SK-N-SH treated with all-trans-retinoic acid at 6 μM for 48 hours (cell line): ENCODE measurements at regions not wholly inside any gene's neighbourhood (a gene's known extent, or its start where the extent isn't known, plus 50 kb on each side); places are given as distances from the start of the nearest gene placed in this dataset.

Experiments
- ARNTL ChIP-seq: fragments of 450-650 bp; formaldehyde crosslinking; IDR thresholded peaks from 2 replicates; pipeline ENCODE4 v1.5.0; 2020; ENCODE audit warnings: low read depth, mild to moderate bottlenecking, moderate library complexity, borderline replicate concordance
- BACH2 ChIP-seq: fragments of 250-450 bp; sonication (Bioruptor Pico); IDR thresholded peaks from 2 replicates; pipeline ENCODE4 v1.9.0; 2021; ENCODE audit warnings: mild to moderate bottlenecking, borderline replicate concordance
- OSR1 ChIP-seq: fragments of 250-450 bp; sonication (Bioruptor Pico); IDR thresholded peaks from 2 replicates; pipeline ENCODE4 v1.8.0; 2022; ENCODE audit warnings: moderate library complexity, mild to moderate bottlenecking, inconsistent platforms
- TOX ChIP-seq: fragments of 250-450 bp; sonication (Bioruptor Pico); IDR thresholded peaks from 2 replicates; pipeline ENCODE4 v1.8.0; 2021; ENCODE audit warnings: mild to moderate bottlenecking, moderate library complexity, borderline replicate concordance
- ZC3H10 ChIP-seq: fragments of 250-450 bp; sonication (Bioruptor Pico); IDR thresholded peaks from 2 replicates; pipeline ENCODE4 v1.5.1; 2021; ENCODE audit warnings: mild to moderate bottlenecking, moderate library complexity
- ZFP3 ChIP-seq: fragments of 250-450 bp; sonication (Bioruptor Pico); IDR thresholded peaks from 2 replicates; pipeline ENCODE4 v1.5.0; 2020; ENCODE audit warnings: mild to moderate bottlenecking, moderate library complexity
- ZFP30 ChIP-seq: fragments of 450-650 bp; formaldehyde crosslinking; IDR thresholded peaks from 2 replicates; pipeline ENCODE4 v1.5.0; 2022; ENCODE audit warnings: mild to moderate bottlenecking, moderate library complexity
- ZNF70 ChIP-seq: fragments of 450-650 bp; formaldehyde crosslinking; IDR thresholded peaks from 2 replicates; pipeline ENCODE4 v1.5.0; 2020; ENCODE audit warnings: mild to moderate bottlenecking, moderate library complexity

DNA sequence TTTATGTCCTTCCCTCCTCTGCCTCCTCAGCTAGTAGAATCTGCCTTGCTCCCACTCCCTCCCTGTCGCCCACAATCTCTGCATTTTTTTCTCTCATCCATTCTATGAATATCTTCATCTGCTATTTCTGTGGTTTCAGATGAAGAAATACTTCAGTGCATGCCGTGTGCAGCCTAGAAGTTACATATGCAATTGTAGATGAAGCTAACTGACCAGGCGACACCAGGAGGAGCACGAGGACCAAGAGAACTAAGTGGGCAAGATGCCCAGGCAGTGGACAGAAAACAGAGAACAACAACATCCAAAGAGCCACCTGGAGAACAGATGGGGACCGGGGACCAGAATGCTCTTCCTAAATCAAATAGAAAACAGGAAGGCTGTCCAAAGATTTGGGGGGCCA is 121.4 kb upstream of the ATP11B start:
- TF ChIP-seq ARNTL (CRISPR knock-in tag) (no peak), ZFP30 (no peak), ZNF70 (CRISPR knock-in tag) (no peak), ZC3H10 (CRISPR knock-in tag) (no peak), ZFP3 (no peak), TOX (CRISPR knock-in tag) (no peak), BACH2 (CRISPR knock-in tag) (no peak), OSR1 (CRISPR knock-in tag) (no peak)
